Activated CD4-positive, alpha-beta T cell treated with anti-CD3 and anti-CD28 coated beads, Interleukin-2, amount 10 ng/mL, durations not matched to agents 24 days and 14 days (primary cell): ENCODE measurements at regions not wholly inside any gene's neighbourhood (a gene's known extent, or its start where the extent isn't known, plus 50 kb on each side); places are given as distances from the start of the nearest gene placed in this dataset.

ENCODE experiments used
- DNase-seq: peaks from one replicate; pipeline ENCODE4 v3.0.0; 2022
- H3K27ac Mint-ChIP-seq: one replicate; pipeline ENCODE4 v1.8.0; 2022; ENCODE audit warnings: mild to moderate bottlenecking, mixed read lengths
- H3K27me3 Mint-ChIP-seq: one replicate; pipeline ENCODE4 v1.8.0; 2022; ENCODE audit warnings: mixed read lengths
- H3K36me3 Mint-ChIP-seq: one replicate; pipeline ENCODE4 v1.8.0; 2022; ENCODE audit warnings: low read depth, mild to moderate bottlenecking, mixed read lengths
- H3K4me1 Mint-ChIP-seq: one replicate; pipeline ENCODE4 v1.8.0; 2021; ENCODE audit warnings: mixed read lengths
- H3K4me3 Mint-ChIP-seq: one replicate; pipeline ENCODE4 v1.8.0; 2022; ENCODE audit warnings: mild to moderate bottlenecking, moderate library complexity, mixed read lengths
- H3K9me3 Mint-ChIP-seq: one replicate; pipeline ENCODE4 v1.8.0; 2021; ENCODE audit warnings: mixed read lengths
- intact Hi-C: fragments of 100-400 bp; cut with micrococcal nuclease; formaldehyde crosslinking; loops from one replicate; pipeline ENCODE4 v1.15.1; 2023

GRCh38 chr15:25268166-25268565 lies 170.7 kb downstream of the UBE3A start:
- Mint-ChIP-seq H3K27me3 (no peaks in the 10 kb centered on the region), H3K27ac (no peak overlapping the region), H3K4me1 (no peaks in the 10 kb centered on the region), H3K36me3 (no peaks in the 10 kb centered on the region), H3K4me3 (no peak overlapping the region), H3K9me3 (peaks cover under 1% of the 10 kb centered on the region)
- no peak for DNase-seq
- intact Hi-C loops, result no loop called here
